Suprapubic skin (tissue), 4 donors: ENCODE measurements at regions not wholly inside any gene's neighbourhood (a gene's known extent, or its start where the extent isn't known, plus 50 kb on each side); places are given as distances from the start of the nearest gene placed in this dataset.

Source experiments
- DNase-seq, 2 donors: peaks; one replicate each; pipeline ENCODE4 v3.0.0-alpha.2; 2019; ENCODE audit warnings: low spot score in 2 of 2
- H3K27ac ChIP-seq: fragments of 200-600 bp; sonication (generic); one replicate; pipeline ENCODE4 v1.5.1; 2019
- H3K27me3 ChIP-seq: fragments of 200-600 bp; sonication (generic); one replicate; pipeline ENCODE4 v1.5.1; 2019
- H3K36me3 ChIP-seq: fragments of 200-600 bp; sonication (generic); one replicate; pipeline ENCODE4 v1.5.1; 2019
- H3K4me1 ChIP-seq: fragments of 200-600 bp; sonication (generic); one replicate; pipeline ENCODE4 v1.5.1; 2019
- H3K4me3 ChIP-seq: fragments of 200-600 bp; sonication (generic); one replicate; pipeline ENCODE4 v1.5.1; 2019; ENCODE audit warnings: mild to moderate bottlenecking
- H3K9me3 ChIP-seq: fragments of 200-600 bp; sonication (generic); one replicate; pipeline ENCODE4 v1.5.1; 2019
- EP300 ChIP-seq: sonication (generic); formaldehyde crosslinking; IDR thresholded peaks from one replicate; pipeline ENCODE4 v1.6.1; 2017; ENCODE audit warnings: antibody characterized with exemption
- POLR2A ChIP-seq, 2 donors: fragments of 450-650 bp; IDR thresholded peaks; one replicate each; pipeline ENCODE4 v1.6.1; 2017; ENCODE audit warnings: antibody characterized with exemption in 2 of 2, mild to moderate bottlenecking in 2 of 2, moderate library complexity in 2 of 2
- POLR2AphosphoS5 ChIP-seq, 3 donors: sonication (generic); formaldehyde crosslinking; IDR thresholded peaks; one replicate each; pipeline ENCODE4 v1.6.1; 2017; ENCODE audit warnings: antibody characterized with exemption in 3 of 3
- WGBS: methylation state at CpG from one replicate; pipeline ENCODE4 v1.1.5; 2018; 5-methylcytosine and 5-hydroxymethylcytosine counted together
- TF ChIP-seq, protein P1 (sequence below), 2 donors: fragments of 200-600 bp in 1 of 2; fragments of 450-650 bp in 1 of 2; sonication (generic) in 1 of 2; IDR thresholded peaks; one replicate each; pipeline ENCODE4 v1.5.1; 2016 to 2019; ENCODE audit warnings: antibody characterized with exemption in 2 of 2, mild to moderate bottlenecking in 1 of 2, moderate library complexity in 1 of 2

GRCh38 chr2:185074156-185074555, 475.8 kb downstream of the ZNF804A start:
- H3K9me3 ChIP-seq = no peaks in the 10 kb centered on the region
- H3K4me3 ChIP-seq = no peak overlapping the region
- H3K36me3 ChIP-seq = no peaks in the 10 kb centered on the region
- TF ChIP-seq EP300 (no peak), POLR2A (IDR thresholded peaks at IDR 0.05) (no peak), POLR2AphosphoS5 (IDR thresholded peaks at IDR 0.05) (no peak)
- TF ChIP-seq, protein P1, sequence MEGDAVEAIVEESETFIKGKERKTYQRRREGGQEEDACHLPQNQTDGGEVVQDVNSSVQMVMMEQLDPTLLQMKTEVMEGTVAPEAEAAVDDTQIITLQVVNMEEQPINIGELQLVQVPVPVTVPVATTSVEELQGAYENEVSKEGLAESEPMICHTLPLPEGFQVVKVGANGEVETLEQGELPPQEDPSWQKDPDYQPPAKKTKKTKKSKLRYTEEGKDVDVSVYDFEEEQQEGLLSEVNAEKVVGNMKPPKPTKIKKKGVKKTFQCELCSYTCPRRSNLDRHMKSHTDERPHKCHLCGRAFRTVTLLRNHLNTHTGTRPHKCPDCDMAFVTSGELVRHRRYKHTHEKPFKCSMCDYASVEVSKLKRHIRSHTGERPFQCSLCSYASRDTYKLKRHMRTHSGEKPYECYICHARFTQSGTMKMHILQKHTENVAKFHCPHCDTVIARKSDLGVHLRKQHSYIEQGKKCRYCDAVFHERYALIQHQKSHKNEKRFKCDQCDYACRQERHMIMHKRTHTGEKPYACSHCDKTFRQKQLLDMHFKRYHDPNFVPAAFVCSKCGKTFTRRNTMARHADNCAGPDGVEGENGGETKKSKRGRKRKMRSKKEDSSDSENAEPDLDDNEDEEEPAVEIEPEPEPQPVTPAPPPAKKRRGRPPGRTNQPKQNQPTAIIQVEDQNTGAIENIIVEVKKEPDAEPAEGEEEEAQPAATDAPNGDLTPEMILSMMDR (IDR thresholded peaks at IDR 0.05) = no peak
- H3K27ac ChIP-seq = no peak overlapping the region
- DNase-seq = no peak
- no peaks in the 10 kb centered on the region for H3K27me3 ChIP-seq
- no peaks in the 10 kb centered on the region for H3K4me1 ChIP-seq

GRCh38 chr2:185082749-185083148, 484.4 kb downstream of the ZNF804A start:
- Histone ChIP-seq H3K9me3 (no peaks in the 10 kb centered on the region), H3K4me3 (no peak overlapping the region), H3K4me1 (no peaks in the 10 kb centered on the region), H3K36me3 (no peaks in the 10 kb centered on the region), H3K27me3 (no peaks in the 10 kb centered on the region), H3K27ac (no peak overlapping the region)
- 92% methylated on average over 3 of the region's 3 CpGs for WGBS
- no peak for DNase-seq
- no peak for TF ChIP-seq EP300
- TF ChIP-seq, protein P1 (IDR thresholded peaks at IDR 0.05) = no peak
- TF ChIP-seq POLR2AphosphoS5 (IDR thresholded peaks at IDR 0.05) = no peak
- no peak for TF ChIP-seq POLR2A (IDR thresholded peaks at IDR 0.05)

DNA sequence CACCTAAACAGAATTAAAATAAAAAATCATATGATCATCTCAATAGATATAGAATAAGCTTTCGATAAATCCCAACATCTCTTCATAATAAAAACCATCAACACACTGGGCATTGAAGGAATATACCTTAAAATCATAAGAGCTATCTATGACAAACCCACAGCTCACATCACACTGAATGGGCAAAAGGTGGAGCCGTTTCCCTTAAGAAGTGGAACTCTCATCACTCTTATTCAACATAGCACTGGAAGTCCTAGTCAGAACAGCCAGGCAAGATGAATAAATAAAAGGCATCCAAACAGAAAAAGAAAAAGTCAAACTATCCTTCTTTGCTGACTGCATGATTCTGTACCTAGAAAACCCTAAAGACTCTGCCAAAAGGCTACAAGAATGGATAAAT, 510.3 kb downstream of the ZNF804A start:
- no peak for TF ChIP-seq POLR2AphosphoS5 (IDR thresholded peaks at IDR 0.05)
- H3K27ac ChIP-seq = no peak overlapping the region
- DNase-seq = no peak
- no peaks in the 10 kb centered on the region for H3K4me1 ChIP-seq
- H3K9me3 ChIP-seq = no peaks in the 10 kb centered on the region
- H3K36me3 ChIP-seq = no peaks in the 10 kb centered on the region
- WGBS = 85% methylated on average over 2 of the region's 2 CpGs
- H3K27me3 ChIP-seq = no peaks in the 10 kb centered on the region
- no peak overlapping the region for H3K4me3 ChIP-seq

DNA sequence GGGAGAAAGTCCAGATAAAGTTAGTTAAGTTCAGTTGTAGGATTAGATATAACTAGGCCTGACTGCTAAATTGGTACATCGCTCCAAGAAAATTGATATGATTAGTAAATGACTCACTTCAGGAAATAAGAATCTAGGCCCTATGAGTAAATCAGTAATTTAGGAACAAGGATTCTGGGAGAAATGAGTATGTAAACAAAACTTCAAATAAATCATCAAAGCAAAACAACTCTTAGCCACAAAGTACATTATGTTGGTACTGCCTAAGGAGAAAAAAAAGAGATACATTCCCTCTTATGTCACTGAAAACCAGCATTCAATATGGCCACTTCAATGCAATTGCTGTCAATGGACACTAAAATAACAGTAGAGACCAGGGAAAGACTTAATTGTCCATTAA, 529.1 kb downstream of the ZNF804A start:
- Histone ChIP-seq H3K27me3 (no peaks in the 10 kb centered on the region), H3K4me3 (no peak overlapping the region), H3K36me3 (no peaks in the 10 kb centered on the region), H3K27ac (no peak overlapping the region), H3K4me1 (no peaks in the 10 kb centered on the region), H3K9me3 (no peaks in the 10 kb centered on the region)
- TF ChIP-seq POLR2A (IDR thresholded peaks at IDR 0.05) (no peak), POLR2AphosphoS5 (IDR thresholded peaks at IDR 0.05) (no peak), EP300 (no peak)
- TF ChIP-seq, protein P1 (IDR thresholded peaks at IDR 0.05) = no peak
- DNase-seq = no peak
- 88% methylated on average over 1 of the region's 1 CpG for WGBS

DNA sequence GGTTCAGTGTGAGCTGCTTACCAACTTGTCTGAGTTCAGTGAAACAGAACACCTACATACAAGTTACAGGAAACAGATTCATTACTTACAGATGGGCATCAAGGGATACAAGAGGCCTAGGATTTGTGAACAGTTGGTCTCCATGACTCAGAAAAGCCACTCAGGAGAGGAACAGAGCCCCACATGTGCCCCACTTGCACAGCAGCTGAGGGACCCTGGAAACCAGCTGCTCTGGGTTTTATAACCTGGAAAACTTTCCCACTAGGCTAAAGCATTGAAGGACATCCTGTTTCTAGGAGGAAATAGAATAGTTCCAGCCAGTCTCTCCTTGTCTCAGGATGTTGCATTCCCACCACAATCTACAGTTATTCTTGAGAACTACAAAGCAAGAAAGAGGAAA, 530.0 kb downstream of the ZNF804A start:
- Histone ChIP-seq H3K27ac (no peak overlapping the region), H3K4me3 (no peak overlapping the region), H3K27me3 (no peaks in the 10 kb centered on the region), H3K9me3 (no peaks in the 10 kb centered on the region), H3K4me1 (no peaks in the 10 kb centered on the region), H3K36me3 (no peaks in the 10 kb centered on the region)
- DNase-seq = no peak
- TF ChIP-seq EP300 (no peak), POLR2A (IDR thresholded peaks at IDR 0.05) (no peak), POLR2AphosphoS5 (IDR thresholded peaks at IDR 0.05) (no peak)
- TF ChIP-seq, protein P1 (IDR thresholded peaks at IDR 0.05) = no peak

DNA sequence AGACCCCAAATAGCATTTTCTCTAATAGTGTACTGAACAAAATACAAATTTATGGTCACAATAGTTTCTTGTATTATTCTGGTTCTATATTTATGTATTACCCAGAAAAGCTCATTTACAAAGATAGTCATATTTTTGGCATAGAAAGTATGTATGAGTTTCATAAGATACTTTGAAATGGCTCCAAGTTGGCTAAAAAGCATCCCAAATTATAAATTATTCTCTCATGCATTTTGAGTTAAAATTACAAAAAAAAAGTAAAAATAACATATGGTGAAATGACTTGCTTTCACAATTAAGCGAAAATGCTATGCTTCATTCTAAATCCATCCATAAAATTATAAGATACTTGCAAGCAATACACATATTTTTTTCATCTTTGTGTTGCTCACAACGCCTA, 530.7 kb downstream of the ZNF804A start:
- no peaks in the 10 kb centered on the region for H3K4me1 ChIP-seq
- H3K27ac ChIP-seq = no peak overlapping the region
- DNase-seq = no peak
- no peak for TF ChIP-seq EP300
- no peaks in the 10 kb centered on the region for H3K9me3 ChIP-seq
- H3K36me3 ChIP-seq = no peaks in the 10 kb centered on the region
- no peak overlapping the region for H3K4me3 ChIP-seq
- WGBS = 52% methylated on average over 2 of the region's 2 CpGs
- no peaks in the 10 kb centered on the region for H3K27me3 ChIP-seq
